HG02981 (cell line): ENCODE measurements at regions not wholly inside any gene's neighbourhood (a gene's known extent, or its start where the extent isn't known, plus 50 kb on each side); places are given as distances from the start of the nearest gene placed in this dataset.

ENCODE experiments used
- ATAC-seq: cut with Tn5 transposase; IDR thresholded peaks from one replicate; pipeline ENCODE4 v1.9.1; 2021; ENCODE audit warnings: mild to moderate bottlenecking, moderate library complexity; ENCODE audit not compliant: unreplicated experiment

GRCh38 chr4:18934197-18934596, 912.6 kb upstream of the LCORL start:
- no peak for ATAC-seq

DNA sequence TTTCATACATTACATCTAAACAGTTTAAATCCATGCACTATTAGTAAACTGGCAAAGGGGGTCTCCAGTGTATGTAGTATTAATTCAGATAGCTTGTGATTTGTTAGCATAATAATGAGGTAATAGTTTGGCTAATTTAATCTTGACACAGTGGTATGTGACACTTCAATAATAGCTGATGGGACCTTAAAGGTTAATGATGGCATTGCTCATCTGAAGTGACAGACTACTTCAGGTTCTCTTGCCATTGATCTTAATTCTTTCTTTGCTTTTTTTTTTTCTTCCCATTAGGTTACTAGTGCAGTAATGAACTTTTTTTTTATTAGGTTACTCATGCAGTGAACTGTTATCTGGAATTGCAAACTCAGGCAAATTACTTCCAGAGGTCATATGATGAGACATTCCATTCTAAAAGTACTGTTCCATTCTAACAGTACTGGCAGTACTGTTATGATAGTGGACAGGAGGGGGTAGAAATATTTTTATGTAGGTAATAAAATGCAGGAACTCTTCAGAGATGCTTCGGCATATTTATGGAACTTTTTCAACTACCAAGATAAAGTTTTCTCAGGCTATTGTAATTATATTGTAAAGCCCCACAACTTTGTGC, 911.3 kb upstream of the LCORL start:
- ATAC-seq, result no peak

GRCh38 chr4:18931643-18932377, 910.3 kb upstream of the LCORL start:
- no peak for ATAC-seq

DNA sequence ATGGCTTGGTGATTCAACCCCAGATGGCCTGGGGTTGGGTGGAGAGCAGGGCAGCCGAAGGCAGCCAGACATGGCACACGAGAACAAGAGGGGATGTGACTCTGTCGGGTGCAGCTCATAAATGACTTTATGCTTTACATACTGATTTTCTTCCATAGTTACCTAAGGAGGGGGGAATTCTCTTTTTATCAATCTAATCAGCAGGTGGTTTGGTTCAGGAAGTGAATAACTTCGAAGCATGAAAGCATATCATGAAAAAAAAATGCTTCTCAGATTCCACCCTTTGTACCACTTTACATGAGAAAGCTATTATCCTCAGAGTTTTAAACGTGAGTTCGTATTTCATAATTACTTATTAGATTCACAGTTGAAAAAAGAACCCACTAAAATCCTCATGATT, 908.9 kb upstream of the LCORL start:
- no peak for ATAC-seq

- no peak for ATAC-seq
These were observed 902.1 kb upstream of the LCORL start for GRCh38 chr4:18923496-18924161.

DNA sequence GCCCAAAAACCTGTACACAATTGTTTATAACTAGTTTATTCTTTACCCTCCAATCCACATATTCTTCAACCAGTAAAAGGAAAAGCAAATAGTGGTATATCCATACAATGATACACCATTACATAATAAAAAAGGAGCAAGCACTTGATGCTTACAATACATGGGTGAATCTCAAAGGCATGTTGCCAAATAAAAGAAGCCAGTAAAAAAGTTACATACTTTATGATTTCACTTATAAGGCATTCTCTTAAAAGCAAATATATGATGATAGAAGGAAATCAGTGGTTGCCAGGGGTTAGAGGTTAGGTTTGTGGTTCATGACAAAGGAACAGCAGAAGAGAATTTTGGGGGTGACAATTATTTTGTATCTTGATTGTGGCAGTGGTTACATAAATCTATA, 896.1 kb upstream of the LCORL start:
- no peak for ATAC-seq

DNA sequence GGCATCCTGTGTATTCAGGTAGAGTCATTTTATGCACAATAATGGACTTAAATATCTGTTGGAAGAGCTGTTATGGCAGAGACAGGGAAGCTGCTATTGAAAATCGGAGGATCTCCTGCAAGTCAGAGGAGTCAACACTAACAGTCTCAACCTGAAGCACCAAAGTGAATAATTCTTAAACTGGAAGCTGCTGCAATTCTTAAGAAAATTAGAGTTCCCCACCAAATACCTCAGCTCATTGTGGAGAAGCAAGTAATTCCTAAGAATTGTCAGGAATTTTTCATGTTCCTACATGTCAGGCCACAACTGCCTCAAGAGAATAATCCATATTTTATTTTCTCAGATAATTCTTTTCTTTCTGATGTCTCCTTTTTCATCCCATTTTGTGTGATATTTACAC, 892.6 kb upstream of the LCORL start:
- ATAC-seq, result no peak

DNA sequence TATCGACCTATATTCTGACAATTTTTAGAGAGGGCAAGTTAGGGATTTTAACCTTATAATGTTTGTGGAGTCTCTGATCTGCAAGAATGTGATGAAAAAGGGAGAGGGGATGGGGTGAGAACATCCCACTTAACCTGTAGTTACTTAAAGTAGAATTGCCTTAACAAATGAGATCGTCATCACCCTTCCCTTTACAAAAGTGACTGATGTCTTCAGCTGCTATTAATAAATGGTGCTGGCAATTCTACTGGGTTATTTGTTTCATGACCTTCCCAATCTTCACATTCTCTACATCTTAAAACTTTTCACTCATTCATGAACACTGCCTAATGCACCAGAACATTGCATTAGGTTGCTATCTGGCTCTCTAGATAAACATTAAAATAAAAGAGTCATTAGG, 873.4 kb upstream of the LCORL start:
- no peak for ATAC-seq

DNA sequence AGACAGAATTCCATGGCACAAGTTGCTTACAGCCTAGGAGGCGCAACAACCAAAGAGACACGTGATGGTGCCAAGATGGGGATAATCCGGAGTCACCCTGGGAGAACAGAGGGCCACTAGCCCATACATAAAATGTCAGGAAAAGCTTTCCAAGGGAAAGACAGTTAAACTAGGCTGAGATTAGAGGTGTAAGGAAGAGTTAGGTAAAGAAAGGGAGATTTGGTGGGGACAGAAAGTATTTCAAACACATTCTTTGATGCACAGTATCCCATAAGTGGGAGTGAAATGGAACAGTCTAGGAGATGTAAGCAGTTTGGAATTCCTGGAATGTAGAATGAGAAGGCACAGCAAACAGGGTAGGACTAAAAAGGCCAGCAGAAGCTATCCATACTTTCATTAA, 860.9 kb upstream of the LCORL start:
- no peak for ATAC-seq

DNA sequence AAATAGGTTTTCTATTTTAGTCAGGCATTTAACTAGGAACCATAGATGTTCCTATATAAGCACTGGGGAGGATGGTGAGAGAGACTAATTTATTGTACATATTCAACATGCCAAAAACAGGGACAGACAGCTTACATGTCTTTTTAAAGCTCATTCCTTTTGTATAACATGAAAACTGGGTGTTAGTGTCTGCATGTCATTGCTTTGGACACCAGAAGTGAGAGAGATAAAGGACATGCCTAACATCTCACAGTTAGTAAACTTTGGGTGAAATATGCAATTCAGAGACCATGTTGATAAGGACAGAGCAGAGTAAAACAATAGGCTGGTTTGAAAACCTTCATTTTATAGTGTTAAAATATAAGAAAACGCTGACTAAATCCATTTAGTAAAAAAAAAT, 860.0 kb upstream of the LCORL start:
- no peak for ATAC-seq

GRCh38 chr4:18880871-18881270, 859.3 kb upstream of the LCORL start:
- ATAC-seq, result no peak

GRCh38 chr4:18878561-18878960, 857.0 kb upstream of the LCORL start:
- ATAC-seq, result no peak

DNA sequence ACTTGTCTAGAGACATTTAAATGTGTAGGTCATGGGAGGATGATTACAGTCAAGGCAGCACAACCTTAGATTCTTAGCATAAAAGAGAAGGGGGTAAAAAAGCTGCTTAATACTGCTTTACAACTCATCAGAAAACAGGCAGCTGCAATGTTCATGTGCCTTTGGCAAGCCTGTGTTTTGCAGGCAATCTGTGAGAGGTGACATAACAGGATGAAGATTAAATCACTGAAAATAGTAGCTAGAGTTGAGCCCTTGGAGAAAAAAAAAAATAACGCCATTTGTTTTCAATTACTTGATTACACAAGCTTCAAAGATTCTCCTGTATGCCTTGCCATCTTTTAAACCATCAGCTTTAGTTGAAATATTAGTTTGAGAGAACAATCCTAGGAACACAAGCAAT, 847.6 kb upstream of the LCORL start:
- ATAC-seq, result no peak

GRCh38 chr4:18860836-18861530, 839.4 kb upstream of the LCORL start:
- no peak for ATAC-seq

GRCh38 chr4:18859468-18859867, 837.9 kb upstream of the LCORL start:
- ATAC-seq, result no peak

DNA sequence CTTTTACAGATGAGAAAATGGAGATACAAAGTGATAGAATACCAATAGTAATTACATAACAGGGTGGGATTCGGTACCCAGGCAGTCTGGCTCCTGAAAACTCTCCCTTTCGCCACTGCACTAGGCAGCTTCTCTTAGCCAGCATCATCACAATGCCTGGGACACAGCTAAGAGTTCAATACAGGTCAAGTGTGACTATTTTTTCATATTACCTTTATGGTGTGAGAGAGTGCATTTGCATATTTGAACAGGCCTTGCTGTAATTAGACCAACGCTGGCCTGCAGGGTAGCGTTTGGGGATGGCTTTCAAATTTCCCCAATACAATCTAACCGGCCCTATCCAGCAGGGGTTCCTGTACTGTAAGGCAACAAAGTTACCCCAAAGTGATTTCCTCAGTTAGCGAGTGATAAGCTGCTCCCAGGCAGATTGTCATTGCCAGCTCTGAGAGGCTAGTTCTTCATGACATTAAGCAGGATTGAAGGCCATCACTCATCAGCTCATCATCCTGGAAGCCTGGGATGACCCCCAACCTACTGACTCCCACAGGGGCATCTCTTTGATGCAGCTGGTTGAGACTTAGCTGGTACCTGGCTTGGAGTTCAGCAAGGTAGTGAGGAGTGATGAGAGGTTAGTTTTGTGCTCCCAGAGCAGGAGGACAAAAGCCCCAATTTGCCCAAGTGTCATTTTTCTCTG, 836.8 kb upstream of the LCORL start:
- ATAC-seq, result no peak

GRCh38 chr4:18850867-18851266, 829.3 kb upstream of the LCORL start:
- ATAC-seq, result no peak

DNA sequence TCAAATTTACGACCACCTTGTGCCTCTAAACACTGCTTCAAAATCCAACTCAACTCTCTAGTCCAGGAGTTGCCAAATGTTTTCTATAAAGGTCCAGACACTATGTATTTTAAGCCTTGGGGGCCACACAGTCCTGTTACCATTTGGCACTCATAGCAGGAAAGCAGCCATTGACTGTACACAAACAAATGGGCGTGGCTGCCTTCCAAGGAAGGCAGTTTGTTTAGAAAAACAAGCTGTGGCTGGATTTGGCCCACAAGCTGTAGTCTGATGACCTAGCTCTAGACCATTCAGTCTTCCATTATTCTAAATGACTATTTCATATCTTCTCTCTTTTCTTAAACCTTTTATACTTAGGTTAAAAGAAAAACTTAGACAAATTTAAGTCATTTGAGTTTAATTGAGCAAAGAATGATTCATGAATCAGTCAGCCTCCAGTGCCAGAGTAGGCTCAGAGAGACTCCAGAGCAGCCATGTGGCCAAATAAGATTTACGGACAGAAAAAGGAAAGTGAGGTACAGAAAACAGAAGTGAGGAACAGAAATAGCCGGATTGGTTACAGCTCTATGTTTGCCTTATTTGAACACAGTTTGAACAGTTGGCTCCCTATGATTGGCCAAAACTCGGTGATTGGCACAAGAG, 825.8 kb upstream of the LCORL start:
- no peak for ATAC-seq

- ATAC-seq, result no peak
These were observed 824.8 kb upstream of the LCORL start for GRCh38 chr4:18846313-18846712.

GRCh38 chr4:18844726-18845125, 823.2 kb upstream of the LCORL start:
- no peak for ATAC-seq

DNA sequence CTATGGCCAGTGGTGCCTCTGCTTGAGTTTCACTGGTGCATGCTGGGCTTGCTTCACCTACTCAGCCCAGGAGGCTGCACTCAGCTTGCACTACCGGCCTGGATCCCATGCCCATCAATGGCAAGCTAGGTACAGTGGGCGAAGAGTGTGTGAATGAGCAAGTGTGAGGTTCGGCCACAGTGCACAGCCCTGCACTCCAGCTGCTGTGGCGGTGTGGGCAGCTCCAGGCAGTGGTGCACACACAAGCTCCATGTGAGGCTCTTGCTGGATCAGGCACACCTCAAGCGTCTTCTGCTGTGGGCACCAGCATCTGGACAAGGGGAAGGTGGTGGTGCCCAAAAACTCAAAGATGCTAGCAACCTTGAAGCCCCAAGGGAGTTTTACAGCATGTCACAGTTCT, 820.9 kb upstream of the LCORL start:
- ATAC-seq, result no peak
